HEK293 (cell line): ENCODE measurements at regions not wholly inside any gene's neighbourhood (a gene's known extent, or its start where the extent isn't known, plus 50 kb on each side); places are given as distances from the start of the nearest gene placed in this dataset.

Experiments used
- CTCF ChIA-PET: fragments of 350-600 bp; formaldehyde crosslinking; extraction: SDS; loops from one replicate; lab custom pipeline; 2021; ENCODE audit warnings: antibody characterized with exemption; lab: Yijun Ruan, JAX
- POLR2A ChIA-PET: fragments of 300-600 bp; formaldehyde crosslinking; extraction: SDS; loops from one replicate; lab custom pipeline; 2020; ENCODE audit warnings: antibody characterized with exemption, inconsistent platforms; lab: Yijun Ruan, JAX
- H3K27ac ChIP-seq: fragments of 200-500 bp; sonication (Bioruptor generic); 2 replicates; pipeline ENCODE4 v1.5.1; 2014; ENCODE audit warnings: low read depth, low read length, control low read depth, inconsistent platforms; ENCODE audit errors: extremely low read depth
- H3K36me3 ChIP-seq, 2 experiments: fragments of 200-500 bp in 1 of 2; sonication (Bioruptor generic) in 1 of 2; 1 replicate in 1 of 2; 2 replicates in 1 of 2; pipeline ENCODE4 v1.5.1; 2014 to 2017; ENCODE audit warnings: inconsistent platforms in 2 of 2, low read length in 2 of 2; ENCODE audit not compliant: control insufficient read depth in 2 of 2, insufficient read depth in 1 of 2
- H3K4me1 ChIP-seq: fragments of 200-500 bp; sonication (Bioruptor generic); 2 replicates; pipeline ENCODE4 v1.5.1; 2014; ENCODE audit warnings: mild to moderate bottlenecking, low read length, inconsistent platforms; ENCODE audit not compliant: control insufficient read depth, insufficient read depth
- H3K4me3 ChIP-seq: 2 replicates; pipeline ENCODE4 v1.5.1; 2011; ENCODE audit warnings: low read depth, mild to moderate bottlenecking, control low read depth, low read length, moderate library complexity
- H3K9me3 ChIP-seq: fragments of 200-500 bp; sonication (Bioruptor generic); 2 replicates; pipeline ENCODE4 v1.5.1; 2014; ENCODE audit warnings: low read depth, low read length, inconsistent platforms; ENCODE audit not compliant: control insufficient read depth, insufficient read depth
- IKZF3 ChIP-seq: fragments of 450-650 bp; IDR thresholded peaks from 2 replicates; pipeline ENCODE4 v1.5.0; 2018; ENCODE audit warnings: missing biosample characterization, mild to moderate bottlenecking, missing genetic modification characterization, moderate library complexity
- KLF16 ChIP-seq: fragments of 450-650 bp; formaldehyde crosslinking; IDR thresholded peaks from 2 replicates; pipeline ENCODE4 v1.5.1; 2017; ENCODE audit warnings: missing biosample characterization, missing genetic modification characterization
- KLF9 ChIP-seq: fragments of 450-650 bp; formaldehyde crosslinking; IDR thresholded peaks from 2 replicates; pipeline ENCODE4 v1.5.1; 2016; ENCODE audit warnings: missing biosample characterization, missing genetic modification characterization, low read depth
- MYNN ChIP-seq: fragments of 450-650 bp; formaldehyde crosslinking; IDR thresholded peaks from 2 replicates; pipeline ENCODE4 v1.5.1; 2016; ENCODE audit warnings: missing biosample characterization, missing genetic modification characterization, borderline replicate concordance
- PRDM6 ChIP-seq: fragments of 450-650 bp; formaldehyde crosslinking; IDR thresholded peaks from 2 replicates; pipeline ENCODE4 v1.5.1; 2017; ENCODE audit warnings: missing biosample characterization, missing genetic modification characterization
- REPIN1 ChIP-seq: fragments of 450-650 bp; formaldehyde crosslinking; IDR thresholded peaks from 2 replicates; pipeline ENCODE4 v1.5.1; 2017; ENCODE audit warnings: missing biosample characterization, missing genetic modification characterization, low read depth
- REST ChIP-seq: fragments of 450-650 bp; formaldehyde crosslinking; IDR thresholded peaks from 2 replicates; pipeline ENCODE4 v1.5.1; 2016; ENCODE audit warnings: missing biosample characterization, missing genetic modification characterization
- SALL2 ChIP-seq: fragments of 450-650 bp; formaldehyde crosslinking; IDR thresholded peaks from 2 replicates; pipeline ENCODE4 v1.5.0; 2017; ENCODE audit warnings: missing biosample characterization, mild to moderate bottlenecking, missing genetic modification characterization, borderline replicate concordance
- SCRT1 ChIP-seq: fragments of 450-650 bp; formaldehyde crosslinking; IDR thresholded peaks from 2 replicates; pipeline ENCODE4 v1.5.1; 2016; ENCODE audit warnings: missing biosample characterization, missing genetic modification characterization, borderline replicate concordance
- ZNF121 ChIP-seq: fragments of 450-650 bp; formaldehyde crosslinking; IDR thresholded peaks from 2 replicates; pipeline ENCODE4 v1.5.1; 2016; ENCODE audit warnings: missing biosample characterization, missing genetic modification characterization
- ZNF133 ChIP-seq: fragments of 450-650 bp; formaldehyde crosslinking; IDR thresholded peaks from 2 replicates; pipeline ENCODE4 v1.5.1; 2016; ENCODE audit warnings: missing biosample characterization, missing genetic modification characterization
- ZNF16 ChIP-seq: fragments of 450-650 bp; formaldehyde crosslinking; IDR thresholded peaks from 2 replicates; pipeline ENCODE4 v1.5.1; 2016; ENCODE audit warnings: low read depth, missing biosample characterization, missing genetic modification characterization
- ZNF214 ChIP-seq: fragments of 450-650 bp; formaldehyde crosslinking; IDR thresholded peaks from 2 replicates; pipeline ENCODE4 v1.5.1; 2017; ENCODE audit warnings: missing biosample characterization, mild to moderate bottlenecking, missing genetic modification characterization, borderline replicate concordance
- ZNF26 ChIP-seq: fragments of 450-650 bp; formaldehyde crosslinking; IDR thresholded peaks from 2 replicates; pipeline ENCODE4 v1.5.1; 2016; ENCODE audit warnings: missing biosample characterization, missing genetic modification characterization
- ZNF266 ChIP-seq: fragments of 450-650 bp; formaldehyde crosslinking; IDR thresholded peaks from 2 replicates; pipeline ENCODE4 v1.5.1; 2016; ENCODE audit warnings: missing biosample characterization, missing genetic modification characterization, low read depth
- ZNF354C ChIP-seq: fragments of 450-650 bp; formaldehyde crosslinking; IDR thresholded peaks from 2 replicates; pipeline ENCODE4 v1.5.1; 2016; ENCODE audit warnings: missing biosample characterization, missing genetic modification characterization, low read depth, borderline replicate concordance
- ZNF398 ChIP-seq: fragments of 450-650 bp; formaldehyde crosslinking; IDR thresholded peaks from 2 replicates; pipeline ENCODE4 v1.5.1; 2017; ENCODE audit warnings: missing biosample characterization, missing genetic modification characterization
- ZNF426 ChIP-seq: fragments of 450-650 bp; formaldehyde crosslinking; IDR thresholded peaks from 2 replicates; pipeline ENCODE4 v1.5.1; 2017; ENCODE audit warnings: missing biosample characterization, missing genetic modification characterization, mild to moderate bottlenecking, inconsistent platforms, moderate library complexity
- ZNF48 ChIP-seq: fragments of 450-650 bp; formaldehyde crosslinking; IDR thresholded peaks from 2 replicates; pipeline ENCODE4 v1.5.1; 2016; ENCODE audit warnings: missing biosample characterization, missing genetic modification characterization
- ZNF530 ChIP-seq: fragments of 450-650 bp; formaldehyde crosslinking; IDR thresholded peaks from 2 replicates; pipeline ENCODE4 v1.5.1; 2016; ENCODE audit warnings: low read depth, missing biosample characterization, missing genetic modification characterization
- ZNF629 ChIP-seq: fragments of 450-650 bp; formaldehyde crosslinking; IDR thresholded peaks from 2 replicates; pipeline ENCODE4 v1.5.1; 2017; ENCODE audit warnings: missing biosample characterization, missing genetic modification characterization
- ZNF654 ChIP-seq: fragments of 450-650 bp; formaldehyde crosslinking; IDR thresholded peaks from 2 replicates; pipeline ENCODE4 v1.5.1; 2016; ENCODE audit warnings: low read depth, missing biosample characterization, missing genetic modification characterization
- ZNF830 ChIP-seq: fragments of 450-650 bp; IDR thresholded peaks from 2 replicates; pipeline ENCODE4 v1.5.0; 2018; ENCODE audit warnings: missing biosample characterization, missing genetic modification characterization, low read depth, mild to moderate bottlenecking, moderate library complexity
- ZSCAN4 ChIP-seq: fragments of 450-650 bp; formaldehyde crosslinking; IDR thresholded peaks from 2 replicates; pipeline ENCODE4 v1.5.1; 2017; ENCODE audit warnings: missing biosample characterization, missing genetic modification characterization

- TF ChIP-seq PRDM6 (no peak), ZNF530 (tag by site-specific recombination) (no peak), ZNF48 (tag by site-specific recombination) (no peak), ZNF214 (tag by site-specific recombination) (no peak)
Observed at GRCh38 chr7:156099085-156099484, 286.8 kb upstream of the SHH start (continued).

- ChIA-PET POLR2A (no interaction called here), CTCF (interaction anchor here (0.6 kb wide), 1 partner anchor 361 kb away, joined by 4 read pairs; no protein-coding TSS in a partner anchor)
- Histone ChIP-seq H3K4me1 (no peaks in the 10 kb centered on the region), H3K27ac (no peak overlapping the region), H3K4me3 (no peak overlapping the region), H3K9me3 (no peaks in the 10 kb centered on the region), H3K36me3 (no peaks in the 10 kb centered on the region)
- TF ChIP-seq ZNF16 (tag by site-specific recombination) (no peak), ZNF426 (tag by site-specific recombination) (no peak), ZNF121 (tag by site-specific recombination) (no peak), SALL2 (tag by site-specific recombination) (no peak), ZNF830 (tag by site-specific recombination) (no peak), ZNF133 (tag by site-specific recombination) (no peak), REST (tag by site-specific recombination) (no peak), ZNF398 (no peak), ZNF354C (tag by site-specific recombination) (no peak), ZNF654 (tag by site-specific recombination) (no peak), MYNN (no peak), ZNF26 (tag by site-specific recombination) (no peak), REPIN1 (no peak), SCRT1 (tag by site-specific recombination) (no peak), ZSCAN4 (no peak), KLF16 (tag by site-specific recombination) (no peak), KLF9 (tag by site-specific recombination) (no peak), ZNF266 (tag by site-specific recombination) (no peak), ZNF629 (tag by site-specific recombination) (no peak), IKZF3 (tag by site-specific recombination) (no peak)
Observed at GRCh38 chr7:156096771-156097538, 284.7 kb upstream of the SHH start.
